ENCODE measurements at regions not wholly inside any gene's neighbourhood (a gene's known extent, or its start where the extent isn't known, plus 50 kb on each side); places are given as distances from the start of the nearest gene placed in this dataset.

DNA sequence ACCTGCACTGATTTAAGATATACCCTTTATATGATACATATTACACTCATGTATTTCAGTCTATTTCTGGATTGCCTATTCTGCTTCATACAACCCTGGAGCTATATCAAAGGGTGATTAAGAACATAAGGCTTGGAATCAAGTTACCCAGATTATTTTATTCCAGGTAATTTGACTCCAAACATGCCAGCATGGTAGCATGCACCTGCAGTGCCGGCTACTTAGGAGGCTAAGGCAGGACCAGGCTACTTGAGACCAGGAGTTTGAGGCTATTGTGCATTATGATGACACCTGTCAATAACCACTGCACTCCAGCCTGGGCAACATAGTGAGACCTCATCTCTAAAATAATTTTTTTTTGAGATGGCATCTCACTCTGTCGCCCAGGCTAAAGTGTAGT lies 50.4 kb upstream of the NEO1 start:
- Histone ChIP-seq H3K36me3 (ENCODE audit: control insufficient read depth, insufficient read depth, low read length) (no peaks in the 10 kb centered on the region), H3K27me3 (ENCODE audit: control insufficient read depth, insufficient read depth, low read length) (no peaks in the 10 kb centered on the region), H3K4me1 (ENCODE audit: control insufficient read depth, insufficient read depth, low read length) (no peaks in the 10 kb centered on the region), H3K9me3 (ENCODE audit: control insufficient read depth, insufficient read depth, low read depth, low read length) (no peaks in the 10 kb centered on the region), H3K4me3 (ENCODE audit: low read depth, low read length) (no peak overlapping the region), H3K27ac (ENCODE audit: low read depth, low read length) (no peak overlapping the region), H3K9ac (ENCODE audit: low read length) (no peak overlapping the region)

DNA sequence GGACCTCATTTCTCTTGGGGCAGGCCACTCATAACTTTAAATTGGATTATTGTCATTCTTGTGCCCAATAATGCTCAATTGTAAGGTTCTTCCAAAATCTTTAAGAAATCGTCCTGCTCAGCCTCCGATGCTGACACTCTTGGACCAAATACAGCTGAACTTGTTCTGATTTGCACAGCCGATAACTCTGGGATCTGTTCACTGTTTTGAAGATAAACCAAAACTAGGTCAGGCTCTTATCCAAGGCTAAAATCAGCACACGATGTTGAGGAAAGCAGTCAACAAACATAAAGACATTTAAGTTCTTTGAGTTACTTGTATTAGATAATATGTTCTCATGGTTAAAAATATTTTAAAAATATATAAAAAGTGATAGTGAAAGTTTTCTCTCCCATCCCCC lies 52.0 kb upstream of the NEO1 start:
- no peaks in the 10 kb centered on the region for H3K4me1 ChIP-seq (ENCODE audit: control insufficient read depth, insufficient read depth, low read length)

DNA sequence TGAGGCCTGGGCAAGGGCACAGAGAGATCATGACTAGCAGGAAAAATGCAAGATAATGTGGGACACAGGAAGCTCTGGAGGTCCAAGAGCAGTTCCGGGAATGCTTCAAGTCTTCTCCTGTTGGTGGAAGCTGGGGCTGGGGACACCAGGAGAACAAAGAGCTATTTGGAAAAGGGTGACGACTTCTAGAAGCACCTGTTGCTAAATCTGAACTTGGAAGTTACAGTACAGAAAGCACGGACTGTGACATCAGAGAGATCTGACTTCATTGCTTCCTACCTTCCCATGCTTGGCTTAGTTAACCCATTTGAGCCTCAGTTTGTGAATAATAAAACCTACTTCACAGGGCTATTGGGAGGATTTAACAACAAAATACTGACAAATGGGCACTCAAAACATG lies 52.7 kb upstream of the NEO1 start:
- no peaks in the 10 kb centered on the region for H3K4me1 ChIP-seq (ENCODE audit: control insufficient read depth, insufficient read depth, low read length)
- no peak overlapping the region for H3K4me3 ChIP-seq (ENCODE audit: low read depth, low read length)
- H3K9me3 ChIP-seq (ENCODE audit: control insufficient read depth, insufficient read depth, low read depth, low read length) = no peaks in the 10 kb centered on the region
- H3K27ac ChIP-seq (ENCODE audit: low read depth, low read length) = no peak overlapping the region
- no peak overlapping the region for H3K9ac ChIP-seq (ENCODE audit: low read length)
- no peaks in the 10 kb centered on the region for H3K36me3 ChIP-seq (ENCODE audit: control insufficient read depth, insufficient read depth, low read length)
- no peaks in the 10 kb centered on the region for H3K27me3 ChIP-seq (ENCODE audit: control insufficient read depth, insufficient read depth, low read length)

More for the DNA sequence above, 52.0 kb upstream of the NEO1 start:
- Histone ChIP-seq H3K9ac (ENCODE audit: low read length) (no peak overlapping the region), H3K4me3 (ENCODE audit: low read depth, low read length) (no peak overlapping the region), H3K27me3 (ENCODE audit: control insufficient read depth, insufficient read depth, low read length) (no peaks in the 10 kb centered on the region), H3K9me3 (ENCODE audit: control insufficient read depth, insufficient read depth, low read depth, low read length) (no peaks in the 10 kb centered on the region), H3K27ac (ENCODE audit: low read depth, low read length) (no peak overlapping the region), H3K36me3 (ENCODE audit: control insufficient read depth, insufficient read depth, low read length) (no peaks in the 10 kb centered on the region)

DNA sequence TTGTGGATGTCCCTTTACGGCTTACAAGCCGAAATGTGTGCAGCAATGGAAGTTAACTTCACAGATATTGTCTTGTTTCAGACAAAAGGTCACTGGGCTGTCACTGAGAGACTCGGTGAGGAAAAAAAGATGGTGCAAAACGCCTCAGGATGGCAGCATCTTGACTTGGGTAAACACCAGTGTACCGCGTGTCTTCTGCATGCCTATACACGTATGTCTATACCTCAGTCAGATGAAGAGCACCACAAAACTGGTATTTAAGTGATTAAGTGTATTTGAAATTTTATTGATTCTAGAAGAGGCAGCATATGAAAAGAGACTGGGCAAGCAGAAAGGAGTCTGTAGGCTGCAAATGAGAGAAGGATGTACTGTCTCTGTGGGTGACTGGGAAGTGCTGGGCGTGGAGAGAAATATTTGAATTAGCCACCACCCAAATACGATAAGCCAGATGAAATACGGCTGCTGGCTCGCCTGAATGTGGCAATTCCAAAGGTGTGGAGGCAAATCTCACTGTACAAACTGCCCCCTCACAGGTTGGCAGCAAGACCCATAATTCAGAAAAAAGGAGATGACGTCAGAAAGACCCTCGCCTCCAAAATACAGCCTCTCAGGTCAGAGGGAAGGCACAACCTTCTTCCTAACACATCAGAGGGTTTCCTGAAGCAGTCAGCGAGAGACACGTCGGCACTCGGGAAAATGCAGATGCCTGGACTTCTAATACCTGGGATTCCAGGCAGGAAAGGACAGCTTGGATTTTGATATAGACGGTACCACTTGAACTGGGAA lies 53.4 kb upstream of the NEO1 start:
- no peak overlapping the region for H3K27ac ChIP-seq (ENCODE audit: low read depth, low read length)

DNA sequence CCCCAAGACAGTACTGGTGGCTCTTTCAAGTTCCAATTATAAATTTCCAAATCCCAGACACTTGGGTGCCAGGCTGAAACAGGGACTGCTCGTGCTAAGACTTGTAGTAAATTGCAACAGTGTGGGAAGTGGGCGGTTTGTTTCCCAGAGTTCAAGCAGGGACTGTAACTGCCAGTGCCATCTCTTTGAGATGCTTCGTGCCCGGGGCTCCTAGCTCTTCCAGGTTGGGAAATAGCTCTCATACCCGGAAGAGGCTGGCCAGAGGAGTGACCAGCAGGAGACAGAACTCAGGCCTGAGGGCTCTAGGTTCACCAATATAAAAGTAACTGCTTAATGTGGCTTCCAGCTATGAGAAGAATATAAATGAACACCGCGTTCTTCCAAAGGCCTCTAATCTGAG lies 54.0 kb upstream of the NEO1 start:
- H3K36me3 ChIP-seq (ENCODE audit: control insufficient read depth, insufficient read depth, low read length) = no peaks in the 10 kb centered on the region
- H3K4me1 ChIP-seq (ENCODE audit: control insufficient read depth, insufficient read depth, low read length) = no peaks in the 10 kb centered on the region
- no peak overlapping the region for H3K4me3 ChIP-seq (ENCODE audit: low read depth, low read length)
- H3K9me3 ChIP-seq (ENCODE audit: control insufficient read depth, insufficient read depth, low read depth, low read length) = no peaks in the 10 kb centered on the region
- H3K27me3 ChIP-seq (ENCODE audit: control insufficient read depth, insufficient read depth, low read length) = no peaks in the 10 kb centered on the region
- no peak overlapping the region for H3K27ac ChIP-seq (ENCODE audit: low read depth, low read length)
- no peak overlapping the region for H3K9ac ChIP-seq (ENCODE audit: low read length)

More for the DNA sequence above, 53.4 kb upstream of the NEO1 start:
- Histone ChIP-seq H3K4me1 (ENCODE audit: control insufficient read depth, insufficient read depth, low read length) (no peaks in the 10 kb centered on the region), H3K36me3 (ENCODE audit: control insufficient read depth, insufficient read depth, low read length) (no peaks in the 10 kb centered on the region), H3K27me3 (ENCODE audit: control insufficient read depth, insufficient read depth, low read length) (no peaks in the 10 kb centered on the region), H3K9ac (ENCODE audit: low read length) (no peak overlapping the region), H3K9me3 (ENCODE audit: control insufficient read depth, insufficient read depth, low read depth, low read length) (no peaks in the 10 kb centered on the region), H3K4me3 (ENCODE audit: low read depth, low read length) (no peak overlapping the region)

DNA sequence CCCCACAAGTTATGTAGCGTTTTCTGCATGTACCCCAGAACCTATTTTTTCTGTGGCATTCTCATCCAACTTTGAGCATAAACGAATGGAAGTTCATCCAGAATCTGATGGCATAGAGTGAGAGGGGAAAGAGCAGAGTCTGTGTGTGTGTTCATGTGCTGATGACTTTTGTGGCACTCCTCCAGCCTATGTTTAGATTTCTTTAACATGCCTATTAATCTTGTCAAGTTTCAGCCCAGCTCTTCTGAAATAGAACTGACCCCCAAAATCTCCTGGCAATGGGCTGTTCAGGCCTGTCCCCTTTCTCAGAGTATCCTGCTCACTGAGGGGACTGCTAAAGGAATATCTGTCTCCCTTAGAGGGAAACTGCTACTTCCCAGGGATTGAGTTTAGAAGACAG lies 56.4 kb upstream of the NEO1 start:
- Histone ChIP-seq H3K27ac (ENCODE audit: low read depth, low read length) (no peak overlapping the region), H3K27me3 (ENCODE audit: control insufficient read depth, insufficient read depth, low read length) (no peaks in the 10 kb centered on the region), H3K4me1 (ENCODE audit: control insufficient read depth, insufficient read depth, low read length) (no peaks in the 10 kb centered on the region), H3K9me3 (ENCODE audit: control insufficient read depth, insufficient read depth, low read depth, low read length) (no peaks in the 10 kb centered on the region), H3K9ac (ENCODE audit: low read length) (no peak overlapping the region), H3K4me3 (ENCODE audit: low read depth, low read length) (no peak overlapping the region), H3K36me3 (ENCODE audit: control insufficient read depth, insufficient read depth, low read length) (no peaks in the 10 kb centered on the region)

DNA sequence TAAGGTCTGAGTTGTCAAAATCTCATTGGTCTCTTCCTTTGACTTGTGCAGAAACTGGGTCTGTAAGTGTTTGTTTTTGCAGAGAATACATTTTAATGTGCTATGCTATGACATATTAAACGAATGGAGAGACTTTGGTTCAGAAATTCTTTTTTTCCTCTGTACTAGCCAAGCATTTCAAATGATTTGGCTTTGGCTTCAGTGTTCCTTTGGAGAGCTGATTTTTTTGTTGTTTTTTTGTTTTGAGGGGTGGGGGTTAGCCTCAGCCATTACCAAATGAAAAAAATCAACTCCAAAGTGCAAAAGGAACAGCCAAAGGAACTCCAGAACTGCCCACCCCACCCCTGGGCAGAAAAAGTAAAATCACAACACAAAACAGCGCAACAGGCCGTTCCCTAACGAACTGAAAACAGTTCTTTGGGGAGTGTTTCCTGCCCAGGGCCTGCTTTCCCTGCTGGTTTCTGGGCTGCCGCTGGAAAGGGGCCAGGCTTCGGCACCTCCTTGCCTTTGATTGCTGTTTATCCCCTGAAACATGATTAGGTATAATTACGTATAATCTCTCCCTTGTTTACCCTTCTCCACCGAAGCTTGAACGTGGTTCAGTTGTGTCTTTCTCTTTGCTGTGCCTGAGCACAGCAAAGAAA lies 57.6 kb upstream of the NEO1 start:
- no peak overlapping the region for H3K9ac ChIP-seq (ENCODE audit: low read length)
- no peaks in the 10 kb centered on the region for H3K36me3 ChIP-seq (ENCODE audit: control insufficient read depth, insufficient read depth, low read length)
- no peaks in the 10 kb centered on the region for H3K4me1 ChIP-seq (ENCODE audit: control insufficient read depth, insufficient read depth, low read length)
- no peak overlapping the region for H3K27ac ChIP-seq (ENCODE audit: low read depth, low read length)
- H3K9me3 ChIP-seq (ENCODE audit: control insufficient read depth, insufficient read depth, low read depth, low read length) = no peaks in the 10 kb centered on the region
- H3K27me3 ChIP-seq (ENCODE audit: control insufficient read depth, insufficient read depth, low read length) = no peaks in the 10 kb centered on the region
- no peak overlapping the region for H3K4me3 ChIP-seq (ENCODE audit: low read depth, low read length)

DNA sequence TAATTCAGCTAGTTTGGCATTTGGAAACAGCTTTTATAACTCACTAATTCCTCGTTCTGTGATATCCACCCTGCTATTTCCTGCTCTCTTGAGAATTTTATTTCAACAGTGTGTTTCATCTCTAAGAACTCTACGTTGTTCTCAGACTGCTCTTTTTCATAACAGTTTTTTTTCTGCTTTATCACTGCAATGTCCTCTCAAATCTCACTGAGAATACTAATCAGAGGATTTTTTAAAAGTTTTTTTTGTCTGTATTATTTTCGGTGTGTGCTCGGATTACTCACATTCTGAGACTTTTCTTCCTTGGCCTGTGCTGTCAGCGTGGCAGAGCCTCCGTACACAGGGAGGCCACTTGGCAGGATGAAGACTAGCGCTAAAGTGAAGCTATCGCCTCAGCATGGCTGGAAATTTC lies 59.4 kb upstream of the NEO1 start:
- H3K4me1 ChIP-seq (ENCODE audit: control insufficient read depth, insufficient read depth, low read length) = no peaks in the 10 kb centered on the region
- no peak overlapping the region for H3K9ac ChIP-seq (ENCODE audit: low read length)
- no peak overlapping the region for H3K4me3 ChIP-seq (ENCODE audit: low read depth, low read length)
- H3K9me3 ChIP-seq (ENCODE audit: control insufficient read depth, insufficient read depth, low read depth, low read length) = no peaks in the 10 kb centered on the region
- no peaks in the 10 kb centered on the region for H3K36me3 ChIP-seq (ENCODE audit: control insufficient read depth, insufficient read depth, low read length)
- H3K27ac ChIP-seq (ENCODE audit: low read depth, low read length) = no peak overlapping the region
- H3K27me3 ChIP-seq (ENCODE audit: control insufficient read depth, insufficient read depth, low read length) = no peaks in the 10 kb centered on the region

DNA sequence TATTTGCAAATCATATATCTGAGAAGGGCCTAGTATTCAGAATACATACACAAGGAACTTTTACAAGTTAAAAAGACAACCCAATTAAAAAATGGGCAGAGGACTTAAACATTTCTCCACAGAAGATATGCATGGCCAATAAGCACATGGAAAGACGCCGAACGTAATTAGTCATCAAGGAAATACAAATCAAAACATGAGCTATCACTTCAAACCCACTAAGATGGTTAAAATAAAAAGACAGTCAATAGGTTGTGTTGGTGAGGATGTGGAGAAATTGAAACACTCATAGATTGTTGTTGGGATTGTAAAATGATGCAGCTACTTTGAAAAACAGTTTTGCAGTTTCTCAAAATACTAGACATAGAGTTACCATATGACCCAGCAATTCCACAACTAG lies 61.2 kb upstream of the NEO1 start:
- H3K4me3 ChIP-seq (ENCODE audit: low read depth, low read length) = no peak overlapping the region
- H3K27me3 ChIP-seq (ENCODE audit: control insufficient read depth, insufficient read depth, low read length) = no peaks in the 10 kb centered on the region
- H3K9me3 ChIP-seq (ENCODE audit: control insufficient read depth, insufficient read depth, low read depth, low read length) = no peaks in the 10 kb centered on the region
- H3K9ac ChIP-seq (ENCODE audit: low read length) = no peak overlapping the region
- H3K27ac ChIP-seq (ENCODE audit: low read depth, low read length) = no peak overlapping the region
- H3K36me3 ChIP-seq (ENCODE audit: control insufficient read depth, insufficient read depth, low read length) = no peaks in the 10 kb centered on the region
- H3K4me1 ChIP-seq (ENCODE audit: control insufficient read depth, insufficient read depth, low read length) = no peaks in the 10 kb centered on the region

DNA sequence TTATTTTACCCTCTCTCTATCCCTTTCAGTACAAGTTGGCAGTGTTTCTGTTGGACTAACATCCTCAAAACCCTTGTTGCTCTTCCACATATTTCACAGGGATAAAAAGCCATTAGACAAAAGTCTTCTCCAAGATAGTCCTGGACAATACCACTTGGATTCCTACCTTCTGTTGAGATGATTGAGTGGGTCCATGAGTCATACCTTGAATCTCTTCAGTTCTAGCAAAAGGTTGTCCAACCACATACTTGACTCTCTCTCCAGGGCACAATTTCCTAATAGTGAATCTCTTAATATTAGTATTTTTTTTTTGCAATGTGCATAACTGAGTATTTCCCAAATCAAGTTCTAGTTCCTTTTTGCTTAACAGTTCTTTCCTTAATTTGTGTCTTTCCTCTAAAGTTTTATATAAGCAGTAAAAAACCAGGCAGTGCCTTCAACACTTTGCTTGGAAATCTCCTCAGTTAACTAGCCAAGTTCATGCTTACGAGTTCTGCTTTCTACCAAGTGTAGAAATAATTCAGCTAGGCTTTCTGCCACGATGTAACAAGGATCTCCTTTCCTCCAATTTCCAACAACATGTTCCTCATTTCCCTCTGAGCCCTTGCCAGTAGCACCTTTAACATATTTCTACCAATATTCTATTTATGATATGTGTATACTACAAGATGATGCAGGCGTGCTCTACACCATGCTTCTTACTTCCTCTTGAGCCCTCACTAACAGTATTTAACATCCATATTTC lies 68.3 kb upstream of the NEO1 start:
- Histone ChIP-seq H3K27me3 (ENCODE audit: control insufficient read depth, insufficient read depth, low read length) (no peaks in the 10 kb centered on the region), H3K4me1 (ENCODE audit: control insufficient read depth, insufficient read depth, low read length) (no peaks in the 10 kb centered on the region), H3K9ac (ENCODE audit: low read length) (no peak overlapping the region), H3K9me3 (ENCODE audit: control insufficient read depth, insufficient read depth, low read depth, low read length) (no peaks in the 10 kb centered on the region), H3K36me3 (ENCODE audit: control insufficient read depth, insufficient read depth, low read length) (no peaks in the 10 kb centered on the region), H3K27ac (ENCODE audit: low read depth, low read length) (no peak overlapping the region), H3K4me3 (ENCODE audit: low read depth, low read length) (no peak overlapping the region)

DNA sequence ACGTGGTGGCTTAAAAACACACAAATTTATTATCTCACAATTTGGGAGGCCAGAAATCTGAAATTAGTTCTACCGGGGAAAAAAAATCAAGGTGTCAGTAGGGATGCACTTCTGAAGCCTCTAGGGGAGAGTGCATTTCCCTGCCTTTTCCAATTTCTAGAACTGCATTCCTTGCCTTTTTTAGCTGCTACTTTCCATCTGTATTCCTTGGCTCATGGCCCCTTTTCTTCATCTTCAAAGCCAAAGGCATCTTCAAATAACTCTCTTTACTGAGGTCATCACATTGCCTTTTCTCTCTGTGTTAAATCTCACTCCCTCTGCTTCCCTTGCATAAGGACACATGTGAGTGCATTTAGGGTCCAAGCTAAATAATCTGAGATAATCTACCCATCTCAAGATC lies 69.5 kb upstream of the NEO1 start:
- Histone ChIP-seq H3K27ac (ENCODE audit: low read depth, low read length) (no peak overlapping the region), H3K4me3 (ENCODE audit: low read depth, low read length) (no peak overlapping the region)

More for the DNA sequence above, 69.5 kb upstream of the NEO1 start:
- Histone ChIP-seq H3K9me3 (ENCODE audit: control insufficient read depth, insufficient read depth, low read depth, low read length) (no peaks in the 10 kb centered on the region), H3K27me3 (ENCODE audit: control insufficient read depth, insufficient read depth, low read length) (no peaks in the 10 kb centered on the region), H3K4me1 (ENCODE audit: control insufficient read depth, insufficient read depth, low read length) (no peaks in the 10 kb centered on the region), H3K36me3 (ENCODE audit: control insufficient read depth, insufficient read depth, low read length) (no peaks in the 10 kb centered on the region), H3K9ac (ENCODE audit: low read length) (no peak overlapping the region)
